Mammary epithelial cell (primary cell): ENCODE measurements at regions not wholly inside any gene's neighbourhood (a gene's known extent, or its start where the extent isn't known, plus 50 kb on each side); places are given as distances from the start of the nearest gene placed in this dataset.

Experiments
- EZH2 ChIP-seq: IDR thresholded peaks from 2 replicates; pipeline ENCODE4 v1.6.1; 2012; ENCODE audit warnings: low read length, inconsistent platforms, borderline replicate concordance
- TF ChIP-seq, protein P1 (sequence below), 2 donors: IDR thresholded peaks in 1 of 2; conservative IDR thresholded peaks in 1 of 2; 2 replicates each; pipeline ENCODE4 v1.5.1; 2011 to 2012; ENCODE audit warnings: inconsistent platforms in 2 of 2, low read length in 2 of 2, mild to moderate bottlenecking in 2 of 2, control low read depth in 1 of 2, low read depth in 1 of 2; ENCODE audit not compliant: insufficient read depth in 1 of 2; ENCODE audit errors: extremely low read depth in 1 of 2

DNA sequence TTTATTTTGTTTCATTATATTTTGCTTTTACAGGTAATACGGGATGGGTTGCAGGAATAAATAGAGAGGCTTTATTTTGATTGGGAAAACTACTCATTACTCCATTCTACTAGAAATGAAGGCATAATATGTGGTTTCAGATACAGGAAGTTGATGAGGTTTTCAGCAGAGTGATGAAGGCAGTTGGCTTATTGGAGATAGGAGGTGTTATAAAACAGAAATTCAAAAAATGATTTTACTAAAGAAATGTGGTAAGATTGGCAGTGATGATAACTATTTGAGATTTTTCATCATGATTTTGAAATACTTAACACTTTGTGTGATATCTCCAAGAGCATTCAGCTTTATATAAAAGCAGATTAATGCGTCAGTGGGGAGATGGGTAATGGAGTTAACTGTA is 1445.7 kb upstream of the CADM2 start:
- TF ChIP-seq, protein P1, sequence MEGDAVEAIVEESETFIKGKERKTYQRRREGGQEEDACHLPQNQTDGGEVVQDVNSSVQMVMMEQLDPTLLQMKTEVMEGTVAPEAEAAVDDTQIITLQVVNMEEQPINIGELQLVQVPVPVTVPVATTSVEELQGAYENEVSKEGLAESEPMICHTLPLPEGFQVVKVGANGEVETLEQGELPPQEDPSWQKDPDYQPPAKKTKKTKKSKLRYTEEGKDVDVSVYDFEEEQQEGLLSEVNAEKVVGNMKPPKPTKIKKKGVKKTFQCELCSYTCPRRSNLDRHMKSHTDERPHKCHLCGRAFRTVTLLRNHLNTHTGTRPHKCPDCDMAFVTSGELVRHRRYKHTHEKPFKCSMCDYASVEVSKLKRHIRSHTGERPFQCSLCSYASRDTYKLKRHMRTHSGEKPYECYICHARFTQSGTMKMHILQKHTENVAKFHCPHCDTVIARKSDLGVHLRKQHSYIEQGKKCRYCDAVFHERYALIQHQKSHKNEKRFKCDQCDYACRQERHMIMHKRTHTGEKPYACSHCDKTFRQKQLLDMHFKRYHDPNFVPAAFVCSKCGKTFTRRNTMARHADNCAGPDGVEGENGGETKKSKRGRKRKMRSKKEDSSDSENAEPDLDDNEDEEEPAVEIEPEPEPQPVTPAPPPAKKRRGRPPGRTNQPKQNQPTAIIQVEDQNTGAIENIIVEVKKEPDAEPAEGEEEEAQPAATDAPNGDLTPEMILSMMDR (conservative IDR thresholded peaks at IDR 0.05 in 1 of 2, IDR thresholded peaks at IDR 0.05 in 1 of 2; ENCODE audit: extremely low read depth in 1 of 2, insufficient read depth in 1 of 2, low read depth in 1 of 2, low read length in 2 of 2): no peak
- no peak for TF ChIP-seq EZH2
